B cell (primary cell): ENCODE measurements at regions not wholly inside any gene's neighbourhood (a gene's known extent, or its start where the extent isn't known, plus 50 kb on each side); places are given as distances from the start of the nearest gene placed in this dataset.

ENCODE experiments used
- ATAC-seq: fragments of 200-7000 bp; cut with Tn5 transposase; one replicate; pipeline ENCODE4 v1.10.0; 2021; ENCODE audit warnings: low read depth, mild to moderate bottlenecking, moderate number of reproducible peaks, moderate library complexity
- CTCF ChIA-PET: fragments of 350-600 bp; sonication (Branson Sonifier 250); formaldehyde crosslinking; loops from one replicate; lab custom pipeline; 2021; ENCODE audit warnings: antibody characterized with exemption, inconsistent platforms; lab: Charles Lee
- POLR2A ChIA-PET: fragments of 350-600 bp; sonication (Branson Sonifier 250); formaldehyde crosslinking; loops from one replicate; lab custom pipeline; 2021; ENCODE audit warnings: antibody characterized with exemption; lab: Charles Lee
- DNase-seq: peaks from one replicate; pipeline ENCODE4 v3.0.0; 2013
- H2AFZ ChIP-seq: 2 replicates; pipeline ENCODE4 v1.6.1; 2012; ENCODE audit warnings: mild to moderate bottlenecking, low read depth, low read length; ENCODE audit not compliant: insufficient read depth, poor library complexity, severe bottlenecking
- H3K27ac ChIP-seq, 2 donors: 1 replicate in 1 of 2; 2 replicates in 1 of 2; pipeline ENCODE4 v1.5.1; 2012 to 2013; ENCODE audit warnings: low read length in 2 of 2, mild to moderate bottlenecking in 2 of 2, moderate library complexity in 1 of 2
- H3K27me3 ChIP-seq, 4 experiments: fragments of 200-600 bp in 1 of 4; sonication (generic) in 1 of 4; replicated peaks in 1 of 4; 1 replicate in 2 of 4; 2 replicates in 2 of 4; pipeline versions ENCODE4 v1.6.1 to v1.7.0; 2013 to 2016; ENCODE audit warnings: low read length in 3 of 4, mild to moderate bottlenecking in 2 of 4, mixed read lengths in 1 of 4, moderate library complexity in 1 of 4; ENCODE audit not compliant: insufficient read depth in 4 of 4, control insufficient read depth in 3 of 4; ENCODE audit errors: control extremely low read depth in 1 of 4
- H3K36me3 ChIP-seq, 2 experiments: replicated peaks in 1 of 2; 1 replicate in 1 of 2; 2 replicates in 1 of 2; pipeline versions ENCODE4 v1.6.1 to v1.7.1; 2013; ENCODE audit warnings: low read length in 1 of 2; ENCODE audit not compliant: insufficient read depth in 2 of 2, control insufficient read depth in 1 of 2; ENCODE audit errors: control extremely low read depth in 1 of 2, extremely low read depth in 1 of 2
- H3K4me1 ChIP-seq, 2 donors: fragments of 200-600 bp in 1 of 2; sonication (generic) in 1 of 2; 1 replicate in 1 of 2; 2 replicates in 1 of 2; pipeline versions ENCODE4 v1.5.1 to v1.6.1; 2013 to 2017; ENCODE audit warnings: low read length in 2 of 2; ENCODE audit not compliant: control insufficient read depth in 2 of 2, insufficient read depth in 2 of 2
- H3K4me2 ChIP-seq: replicated peaks from 2 replicates; pipeline ENCODE3; 2012; ENCODE audit warnings: mild to moderate bottlenecking, low read depth, low read length; ENCODE audit not compliant: poor library complexity, severe bottlenecking
- H3K4me3 ChIP-seq, 5 experiments: fragments of 200-600 bp in 1 of 5; sonication (generic) in 1 of 5; 1 replicate in 3 of 5; 2 replicates in 2 of 5; pipeline versions ENCODE4 v1.5.1 to v1.7.0; 2011 to 2016; ENCODE audit warnings: low read length in 4 of 5, mild to moderate bottlenecking in 4 of 5, low read depth in 2 of 5, control low read depth in 1 of 5, moderate library complexity in 1 of 5; ENCODE audit not compliant: insufficient read depth in 1 of 5; ENCODE audit errors: control extremely low read depth in 1 of 5, extremely low read depth in 1 of 5
- H3K79me2 ChIP-seq: fragments of 200-600 bp; sonication (generic); one replicate; pipeline ENCODE4 v1.6.0; 2016; ENCODE audit warnings: low read length; ENCODE audit not compliant: control insufficient read depth, insufficient read depth
- H3K9ac ChIP-seq: fragments of 200-600 bp; sonication (generic); 2 replicates; pipeline ENCODE4 v1.6.1; 2017; ENCODE audit warnings: mild to moderate bottlenecking, low read length, moderate library complexity
- H3K9me3 ChIP-seq, 3 donors: one replicate each; pipeline versions ENCODE4 v1.6.1 to v1.7.1; 2013; ENCODE audit warnings: low read length in 2 of 3; ENCODE audit not compliant: control insufficient read depth in 2 of 3, insufficient read depth in 1 of 3; ENCODE audit errors: control extremely low read depth in 1 of 3
- H4K20me1 ChIP-seq: 2 replicates; pipeline ENCODE4 v1.6.0; 2012; ENCODE audit warnings: mild to moderate bottlenecking, low read length; ENCODE audit not compliant: insufficient read depth, control insufficient read depth, poor library complexity, severe bottlenecking
- H3K27ac Mint-ChIP-seq: one replicate; pipeline ENCODE4 v1.8.0; 2021; ENCODE audit warnings: mixed read lengths
- H3K27me3 Mint-ChIP-seq: one replicate; pipeline ENCODE4 v1.8.0; 2021; ENCODE audit warnings: mixed read lengths
- H3K4me1 Mint-ChIP-seq: one replicate; pipeline ENCODE4 v1.8.0; 2021; ENCODE audit warnings: mixed read lengths
- H3K4me3 Mint-ChIP-seq: one replicate; pipeline ENCODE4 v1.8.0; 2021; ENCODE audit warnings: mixed read lengths
- H3K9me3 Mint-ChIP-seq: one replicate; pipeline ENCODE4 v1.8.0; 2022; ENCODE audit warnings: mixed read lengths; ENCODE audit not compliant: insufficient read depth
- CTCF ChIP-seq: fragments of 200-600 bp; IDR thresholded peaks from one replicate; pipeline ENCODE4 v1.8.0; 2022; ENCODE audit warnings: antibody characterized with exemption, mild to moderate bottlenecking
- EZH2 ChIP-seq: IDR thresholded peaks from 2 replicates; pipeline ENCODE4 v1.6.1; 2012; ENCODE audit warnings: borderline replicate concordance, low read depth, mild to moderate bottlenecking, moderate library complexity, low read length; ENCODE audit not compliant: insufficient read depth, poor library complexity, severe bottlenecking
- WGBS: methylation state at CpG from one replicate; pipeline ENCODE4 v1.1.5; 2013; ENCODE audit warnings: missing lambda C conversion rate; ENCODE audit not compliant: insufficient coverage; 5-methylcytosine and 5-hydroxymethylcytosine counted together
- intact Hi-C: fragments of 100-400 bp; cut with micrococcal nuclease; formaldehyde crosslinking; loops from one replicate; pipeline ENCODE4 v1.10.0; 2022

GRCh38 chr5:56356121-56356835, 123.1 kb upstream of the ANKRD55 start:
- H3K27ac Mint-ChIP-seq: no peak overlapping the region
- no peaks in the 10 kb centered on the region for H3K9me3 Mint-ChIP-seq
- H4K20me1 ChIP-seq: no peaks in the 10 kb centered on the region
- H3K27ac ChIP-seq: no peak overlapping the region
- H3K4me3 Mint-ChIP-seq: no peak overlapping the region
- intact Hi-C loops: no loop called here
- no peak overlapping the region for H2AFZ ChIP-seq
- no peaks in the 10 kb centered on the region for H3K27me3 ChIP-seq
- H3K36me3 ChIP-seq: no peaks in the 10 kb centered on the region
- no peak overlapping the region for H3K4me2 ChIP-seq
- H3K27me3 Mint-ChIP-seq: no peaks in the 10 kb centered on the region
- no peaks in the 10 kb centered on the region for H3K79me2 ChIP-seq
- CTCF ChIA-PET: no interaction called here
- H3K9me3 ChIP-seq: no peaks in the 10 kb centered on the region
- H3K9ac ChIP-seq: no peak overlapping the region
- peaks cover 0 to 13% of the 10 kb centered on the region in 2 donors for H3K4me1 ChIP-seq
- no peak for ATAC-seq
- TF ChIP-seq EZH2 (no peak), CTCF (no peak)
- POLR2A ChIA-PET: interaction anchor here (0.6 to 0.7 kb wide), 2 partner anchors 117 to 984 kb away, joined by 3 to 4 read pairs; no protein-coding TSS in a partner anchor
- DNase-seq: no peak
- H3K4me1 Mint-ChIP-seq: peaks cover 17% of the 10 kb centered on the region
- H3K4me3 ChIP-seq: no peak overlapping the region
- WGBS: 100% methylated on average over 1 of the region's 6 CpGs

- H3K27me3 ChIP-seq: no peaks in the 10 kb centered on the region
- H3K27ac ChIP-seq: no peak overlapping the region
- intact Hi-C loops: no loop called here
- DNase-seq (no peak), ATAC-seq (no peak)
- H3K4me2 ChIP-seq: no peak overlapping the region
- 100% methylated on average over 2 of the region's 4 CpGs for WGBS
- peaks cover 0 to 3% of the 10 kb centered on the region in 2 donors for H3K4me1 ChIP-seq
- CTCF ChIA-PET: no interaction called here
- Mint-ChIP-seq H3K27me3 (no peaks in the 10 kb centered on the region), H3K4me3 (no peak overlapping the region), H3K27ac (no peak overlapping the region), H3K4me1 (peaks cover 12% of the 10 kb centered on the region), H3K9me3 (no peaks in the 10 kb centered on the region)
- no peak overlapping the region for H2AFZ ChIP-seq
- H3K79me2 ChIP-seq: no peaks in the 10 kb centered on the region
- POLR2A ChIA-PET: no interaction called here
- TF ChIP-seq CTCF (no peak), EZH2 (no peak)
- no peaks in the 10 kb centered on the region for H4K20me1 ChIP-seq
- no peak overlapping the region for H3K4me3 ChIP-seq
- no peak overlapping the region for H3K9ac ChIP-seq
- H3K9me3 ChIP-seq: no peaks in the 10 kb centered on the region
- H3K36me3 ChIP-seq: no peaks in the 10 kb centered on the region
Observed at GRCh38 chr5:56354836-56355235, 121.7 kb upstream of the ANKRD55 start.
